Activated B cell treated with CpG ODN at 0.5 μM for 24 hours (primary cell): ENCODE measurements at regions not wholly inside any gene's neighbourhood (a gene's known extent, or its start where the extent isn't known, plus 50 kb on each side); places are given as distances from the start of the nearest gene placed in this dataset.

ENCODE experiments used
- ATAC-seq: fragments of 200-7000 bp; cut with Tn5 transposase; one replicate; pipeline ENCODE4 v1.10.0; 2021; ENCODE audit warnings: low read depth, mild to moderate bottlenecking, moderate library complexity
- CTCF ChIA-PET: fragments of 350-600 bp; sonication (Branson Sonifier 250); formaldehyde crosslinking; loops from one replicate; lab custom pipeline; 2021; ENCODE audit warnings: antibody characterized with exemption; lab: Charles Lee
- POLR2A ChIA-PET: fragments of 350-600 bp; sonication (Branson Sonifier 250); formaldehyde crosslinking; loops from one replicate; lab custom pipeline; 2021; ENCODE audit warnings: antibody characterized with exemption; lab: Charles Lee
- DNase-seq: peaks from one replicate; pipeline ENCODE4 v3.0.0; 2022
- H3K27ac Mint-ChIP-seq: one replicate; pipeline ENCODE4 v1.8.0; 2020; ENCODE audit warnings: mixed read lengths
- H3K27me3 Mint-ChIP-seq: one replicate; pipeline ENCODE4 v1.8.0; 2021; ENCODE audit warnings: mixed read lengths
- H3K36me3 Mint-ChIP-seq: one replicate; pipeline ENCODE4 v1.8.0; 2021; ENCODE audit warnings: low read depth, mixed read lengths
- H3K4me1 Mint-ChIP-seq: one replicate; pipeline ENCODE4 v1.8.0; 2021; ENCODE audit warnings: mixed read lengths
- H3K4me3 Mint-ChIP-seq: one replicate; pipeline ENCODE4 v1.8.0; 2020; ENCODE audit warnings: mild to moderate bottlenecking, mixed read lengths
- H3K9me3 Mint-ChIP-seq: one replicate; pipeline ENCODE4 v1.8.0; 2020; ENCODE audit warnings: mixed read lengths
- intact Hi-C: fragments of 100-400 bp; cut with micrococcal nuclease; formaldehyde crosslinking; loops from one replicate; pipeline ENCODE4 v1.15.1; 2024
- TF ChIP-seq, protein P1 (sequence below): fragments of 200-600 bp; IDR thresholded peaks from one replicate; pipeline ENCODE4 v1.8.0; 2022; ENCODE audit warnings: antibody characterized with exemption, mild to moderate bottlenecking

DNA sequence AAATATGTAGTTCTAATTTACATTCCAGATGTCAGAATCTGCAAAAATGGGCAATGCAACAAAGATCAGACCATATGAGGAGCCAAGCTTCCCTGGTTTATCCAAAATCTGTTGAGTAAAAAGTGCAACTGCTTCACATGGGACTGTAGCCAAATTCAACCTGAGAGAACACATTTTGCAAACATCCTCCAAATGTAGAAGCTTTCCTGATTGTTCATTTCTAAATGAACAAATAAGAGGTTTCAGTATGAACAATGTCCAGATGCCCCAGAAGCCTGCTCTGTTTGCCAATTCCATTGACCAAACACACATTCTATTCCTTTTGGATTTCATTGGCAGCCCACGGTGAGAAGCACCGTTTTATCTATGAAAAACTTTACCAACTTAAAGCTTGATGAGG is 117.9 kb upstream of the OSR1 start:
- DNase-seq (no peak), ATAC-seq (no peak)
- Mint-ChIP-seq H3K27ac (no peak overlapping the region), H3K36me3 (no peaks in the 10 kb centered on the region), H3K4me3 (no peak overlapping the region), H3K27me3 (peaks cover 13% of the 10 kb centered on the region), H3K4me1 (peaks cover 6% of the 10 kb centered on the region), H3K9me3 (no peaks in the 10 kb centered on the region)
- intact Hi-C loops, result no loop called here
- ChIA-PET POLR2A (no interaction called here), CTCF (no interaction called here)
- TF ChIP-seq, protein P1, sequence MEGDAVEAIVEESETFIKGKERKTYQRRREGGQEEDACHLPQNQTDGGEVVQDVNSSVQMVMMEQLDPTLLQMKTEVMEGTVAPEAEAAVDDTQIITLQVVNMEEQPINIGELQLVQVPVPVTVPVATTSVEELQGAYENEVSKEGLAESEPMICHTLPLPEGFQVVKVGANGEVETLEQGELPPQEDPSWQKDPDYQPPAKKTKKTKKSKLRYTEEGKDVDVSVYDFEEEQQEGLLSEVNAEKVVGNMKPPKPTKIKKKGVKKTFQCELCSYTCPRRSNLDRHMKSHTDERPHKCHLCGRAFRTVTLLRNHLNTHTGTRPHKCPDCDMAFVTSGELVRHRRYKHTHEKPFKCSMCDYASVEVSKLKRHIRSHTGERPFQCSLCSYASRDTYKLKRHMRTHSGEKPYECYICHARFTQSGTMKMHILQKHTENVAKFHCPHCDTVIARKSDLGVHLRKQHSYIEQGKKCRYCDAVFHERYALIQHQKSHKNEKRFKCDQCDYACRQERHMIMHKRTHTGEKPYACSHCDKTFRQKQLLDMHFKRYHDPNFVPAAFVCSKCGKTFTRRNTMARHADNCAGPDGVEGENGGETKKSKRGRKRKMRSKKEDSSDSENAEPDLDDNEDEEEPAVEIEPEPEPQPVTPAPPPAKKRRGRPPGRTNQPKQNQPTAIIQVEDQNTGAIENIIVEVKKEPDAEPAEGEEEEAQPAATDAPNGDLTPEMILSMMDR, result no peak

DNA sequence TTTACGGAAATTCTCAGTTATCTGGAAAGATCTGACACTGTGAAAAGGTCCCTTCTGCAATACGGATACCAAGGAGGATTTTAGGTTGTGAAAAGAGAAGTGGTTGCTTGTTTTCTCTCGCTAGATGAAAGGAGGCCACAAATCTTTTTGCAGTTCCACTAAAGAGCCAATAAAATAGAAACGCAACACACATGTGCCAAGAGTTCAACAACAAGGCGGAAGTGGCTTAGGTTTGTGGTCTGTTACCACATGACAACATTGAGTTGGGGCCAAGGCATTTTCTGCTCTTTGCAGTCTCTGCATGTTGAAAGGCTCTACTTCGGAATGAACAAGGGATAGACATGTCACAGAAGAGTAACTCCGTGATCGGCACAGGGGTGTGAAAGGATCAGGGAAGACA is 115.7 kb upstream of the OSR1 start:
- intact Hi-C loops, result no loop called here
- POLR2A ChIA-PET, result no interaction called here
- H3K36me3 Mint-ChIP-seq, result no peaks in the 10 kb centered on the region

DNA sequence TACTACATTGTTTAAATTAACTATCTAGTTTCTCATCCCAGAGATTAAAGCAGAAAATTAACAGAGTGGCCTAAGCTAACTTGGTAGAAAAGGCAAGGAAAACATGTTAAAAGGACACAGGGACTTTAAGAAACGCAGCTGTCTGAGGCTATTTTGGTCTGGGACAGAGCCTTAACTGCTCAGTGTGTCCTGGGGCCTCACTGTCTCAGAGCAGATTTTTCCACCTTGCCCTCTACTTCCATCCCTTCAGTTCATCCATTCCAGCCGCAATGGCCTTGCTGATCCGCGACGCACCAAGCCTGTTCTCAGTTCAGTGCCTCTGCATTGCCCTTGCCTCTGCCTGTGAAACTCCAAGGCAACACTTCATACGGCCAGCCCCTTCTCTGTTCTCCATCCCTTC is 114.9 kb upstream of the OSR1 start:
- CTCF ChIA-PET, result no interaction called here

More for the DNA sequence above, 115.7 kb upstream of the OSR1 start:
- Mint-ChIP-seq H3K27ac (no peak overlapping the region), H3K4me3 (no peak overlapping the region), H3K27me3 (peaks cover 11% of the 10 kb centered on the region), H3K4me1 (peaks cover 6% of the 10 kb centered on the region), H3K9me3 (no peaks in the 10 kb centered on the region)
- ATAC-seq (no peak), DNase-seq (no peak)
- CTCF ChIA-PET, result no interaction called here
- TF ChIP-seq, protein P1, result no peak

DNA sequence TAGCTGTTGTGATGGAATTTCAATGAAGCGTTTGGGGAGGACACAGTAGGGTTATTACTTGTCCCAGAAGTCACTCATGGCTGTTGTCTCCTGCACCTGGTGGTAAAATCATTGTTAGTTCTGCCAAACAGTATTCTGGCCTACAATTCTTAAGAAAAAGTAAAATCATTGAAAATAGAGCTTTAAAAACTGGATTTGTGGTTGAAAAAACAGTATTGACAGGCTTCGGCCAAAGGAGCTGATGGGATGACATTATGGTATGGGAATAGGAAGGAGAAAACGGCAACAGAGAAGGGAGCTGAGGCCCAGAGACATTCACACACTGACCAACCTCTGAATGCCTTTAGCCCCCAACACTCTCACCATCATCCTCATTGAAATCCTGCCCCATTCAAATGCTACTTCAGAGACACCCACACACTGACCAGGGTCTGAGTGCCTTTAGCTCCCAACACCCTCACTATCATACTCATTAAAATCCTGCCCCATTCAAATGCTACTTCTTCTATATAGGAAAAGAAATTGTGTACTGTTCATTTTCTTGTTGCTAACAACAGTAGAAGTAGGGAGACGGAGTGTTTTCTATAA is 114.1 kb upstream of the OSR1 start:
- H3K9me3 Mint-ChIP-seq, result no peaks in the 10 kb centered on the region
- ChIA-PET POLR2A (no interaction called here), CTCF (no interaction called here)
- ATAC-seq (no peak), DNase-seq (no peak)
- H3K27me3 Mint-ChIP-seq, result peaks cover 11% of the 10 kb centered on the region
- TF ChIP-seq, protein P1, result no peak
- intact Hi-C loops, result no loop called here
- H3K36me3 Mint-ChIP-seq, result no peaks in the 10 kb centered on the region
- H3K4me1 Mint-ChIP-seq, result peaks cover 6% of the 10 kb centered on the region
- H3K4me3 Mint-ChIP-seq, result no peak overlapping the region
- no peak overlapping the region for H3K27ac Mint-ChIP-seq

More for the DNA sequence above, 114.9 kb upstream of the OSR1 start:
- TF ChIP-seq, protein P1, result no peak
- intact Hi-C loops, result no loop called here
- H3K4me1 Mint-ChIP-seq, result peaks cover 6% of the 10 kb centered on the region
- POLR2A ChIA-PET, result no interaction called here
- H3K4me3 Mint-ChIP-seq, result no peak overlapping the region
- no peak overlapping the region for H3K27ac Mint-ChIP-seq
- no peaks in the 10 kb centered on the region for H3K9me3 Mint-ChIP-seq
- no peaks in the 10 kb centered on the region for H3K36me3 Mint-ChIP-seq
- DNase-seq (no peak), ATAC-seq (no peak)
- H3K27me3 Mint-ChIP-seq, result peaks cover 11% of the 10 kb centered on the region

DNA sequence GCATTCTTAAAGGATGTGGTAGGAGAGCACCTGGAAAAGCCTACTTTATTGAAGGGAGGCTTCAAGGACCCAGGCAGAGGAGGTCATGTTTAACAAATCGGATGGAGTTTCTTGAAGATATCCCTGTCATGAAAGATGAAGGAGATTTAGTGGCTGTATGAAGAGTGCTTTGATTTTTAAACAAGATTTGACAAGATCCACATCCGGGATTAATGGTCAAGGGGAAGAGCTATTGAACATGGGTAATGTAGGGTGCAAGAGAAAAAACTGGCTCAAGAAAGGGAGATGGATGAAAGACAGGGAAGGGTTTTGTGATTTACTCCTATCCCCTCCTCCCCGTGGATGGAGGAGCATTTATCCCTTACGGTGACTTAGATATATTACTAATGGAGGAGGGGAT is 113.1 kb upstream of the OSR1 start:
- Mint-ChIP-seq H3K9me3 (no peaks in the 10 kb centered on the region), H3K4me3 (no peak overlapping the region), H3K4me1 (peaks cover 6% of the 10 kb centered on the region), H3K27me3 (peaks cover 11% of the 10 kb centered on the region), H3K36me3 (no peaks in the 10 kb centered on the region), H3K27ac (no peak overlapping the region)
- ATAC-seq (no peak), DNase-seq (no peak)
- POLR2A ChIA-PET, result no interaction called here
- TF ChIP-seq, protein P1, result no peak
- intact Hi-C loops, result no loop called here
- CTCF ChIA-PET, result no interaction called here
